Activated naive CD8-positive, alpha-beta T cell treated with anti-CD3 and anti-CD28 coated beads, Interleukin-2, amount 10 ng/mL, durations not matched to agents 7 days and 5 days (primary cell): ENCODE measurements at regions not wholly inside any gene's neighbourhood (a gene's known extent, or its start where the extent isn't known, plus 50 kb on each side); places are given as distances from the start of the nearest gene placed in this dataset.
"Not testable (repeated sequence)": the region's sequence is repeated elsewhere in the genome, so short reads cannot be mapped to it uniquely, and the experiment has no call there.

Experiments used
- ATAC-seq: fragments of 150-1000 bp; cut with Tn5 transposase; one replicate; pipeline ENCODE4 v1.10.0; 2021; ENCODE audit warnings: low read depth, moderate library complexity
- POLR2A ChIA-PET: fragments of 350-600 bp; sonication (Branson Sonifier 250); formaldehyde crosslinking; loops from one replicate; lab custom pipeline; 2021; ENCODE audit warnings: antibody characterized with exemption; lab: Charles Lee
- DNase-seq: peaks from one replicate; pipeline ENCODE4 v3.0.0; 2021
- H3K27ac Mint-ChIP-seq: one replicate; pipeline ENCODE4 v1.8.0; 2022; ENCODE audit warnings: mild to moderate bottlenecking, mixed read lengths
- H3K27me3 Mint-ChIP-seq: one replicate; pipeline ENCODE4 v1.8.0; 2022; ENCODE audit warnings: mild to moderate bottlenecking, moderate library complexity, mixed read lengths
- H3K36me3 Mint-ChIP-seq: one replicate; pipeline ENCODE4 v1.8.0; 2021; ENCODE audit warnings: mild to moderate bottlenecking, mixed read lengths
- H3K4me1 Mint-ChIP-seq: one replicate; pipeline ENCODE4 v1.8.0; 2021; ENCODE audit warnings: mixed read lengths
- H3K4me3 Mint-ChIP-seq: one replicate; pipeline ENCODE4 v1.8.0; 2022; ENCODE audit warnings: mild to moderate bottlenecking, moderate library complexity, mixed read lengths
- H3K9me3 Mint-ChIP-seq: one replicate; pipeline ENCODE4 v1.8.0; 2021; ENCODE audit warnings: mixed read lengths

DNA sequence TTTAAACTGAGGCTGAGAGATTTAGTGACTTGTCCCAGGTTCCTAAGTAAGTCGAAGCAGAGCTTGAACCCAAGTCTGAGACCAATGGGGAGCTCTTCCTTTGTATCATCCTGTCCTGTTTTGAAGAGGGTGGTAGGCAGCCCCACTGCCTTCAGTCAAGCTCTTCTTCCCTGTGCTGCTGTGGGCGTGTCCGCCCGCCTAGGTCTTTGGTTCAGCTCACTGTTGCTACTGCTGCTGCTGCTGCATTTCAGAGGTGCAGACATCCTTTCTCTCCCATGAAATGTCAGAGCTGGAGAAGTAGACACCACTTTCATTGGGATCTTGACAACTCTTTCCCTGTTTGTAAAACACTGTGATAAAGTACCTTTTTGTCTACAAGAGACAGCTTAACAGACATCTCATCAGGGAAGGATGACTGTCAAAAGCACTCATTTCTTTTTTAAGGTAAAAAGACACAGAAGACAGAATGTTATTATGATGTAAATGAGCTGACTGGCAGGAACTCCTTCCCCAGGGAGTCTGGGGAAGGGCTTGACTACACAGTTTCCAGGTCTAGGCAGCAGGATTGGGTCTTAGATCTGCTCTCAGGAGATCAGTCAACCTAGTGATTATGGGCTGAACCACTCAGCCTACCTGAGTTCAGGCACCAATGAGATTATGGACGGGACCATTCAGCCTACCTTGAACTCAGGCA lies 91.7 kb upstream of the TRIB2 start:
- H3K36me3 Mint-ChIP-seq: no peaks in the 10 kb centered on the region
- no peaks in the 10 kb centered on the region for H3K9me3 Mint-ChIP-seq
- DNase-seq (no peak), ATAC-seq (no peak)
- H3K27me3 Mint-ChIP-seq: no peaks in the 10 kb centered on the region
- POLR2A ChIA-PET: no interaction called here
- no peak overlapping the region for H3K4me3 Mint-ChIP-seq
- H3K27ac Mint-ChIP-seq: no peak overlapping the region
- H3K4me1 Mint-ChIP-seq: peaks cover 4% of the 10 kb centered on the region

DNA sequence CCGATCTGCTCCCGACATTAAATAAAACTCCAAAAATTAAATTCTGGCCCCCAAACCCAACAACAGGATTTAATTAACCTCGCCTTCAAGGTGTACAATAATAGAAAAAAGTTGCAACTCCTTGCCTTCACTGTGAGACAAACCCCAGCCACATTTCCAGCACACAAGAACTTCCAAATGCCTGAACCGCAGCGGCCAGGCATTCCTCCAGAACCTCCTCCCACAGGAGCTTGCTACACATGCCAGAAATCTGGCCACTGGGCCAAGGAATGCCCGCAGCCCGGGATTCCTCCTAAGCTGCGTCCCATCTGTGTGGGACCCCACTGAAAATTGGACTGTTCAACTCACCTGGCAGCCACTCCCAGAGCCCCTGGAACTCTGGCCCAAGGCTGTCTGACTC lies 88.2 kb upstream of the TRIB2 start:
- POLR2A ChIA-PET, H3K4me3 Mint-ChIP-seq, H3K4me1 Mint-ChIP-seq, DNase-seq, H3K9me3 Mint-ChIP-seq, H3K27me3 Mint-ChIP-seq, ATAC-seq, H3K36me3 Mint-ChIP-seq, H3K27ac Mint-ChIP-seq: not testable (repeated sequence)

DNA sequence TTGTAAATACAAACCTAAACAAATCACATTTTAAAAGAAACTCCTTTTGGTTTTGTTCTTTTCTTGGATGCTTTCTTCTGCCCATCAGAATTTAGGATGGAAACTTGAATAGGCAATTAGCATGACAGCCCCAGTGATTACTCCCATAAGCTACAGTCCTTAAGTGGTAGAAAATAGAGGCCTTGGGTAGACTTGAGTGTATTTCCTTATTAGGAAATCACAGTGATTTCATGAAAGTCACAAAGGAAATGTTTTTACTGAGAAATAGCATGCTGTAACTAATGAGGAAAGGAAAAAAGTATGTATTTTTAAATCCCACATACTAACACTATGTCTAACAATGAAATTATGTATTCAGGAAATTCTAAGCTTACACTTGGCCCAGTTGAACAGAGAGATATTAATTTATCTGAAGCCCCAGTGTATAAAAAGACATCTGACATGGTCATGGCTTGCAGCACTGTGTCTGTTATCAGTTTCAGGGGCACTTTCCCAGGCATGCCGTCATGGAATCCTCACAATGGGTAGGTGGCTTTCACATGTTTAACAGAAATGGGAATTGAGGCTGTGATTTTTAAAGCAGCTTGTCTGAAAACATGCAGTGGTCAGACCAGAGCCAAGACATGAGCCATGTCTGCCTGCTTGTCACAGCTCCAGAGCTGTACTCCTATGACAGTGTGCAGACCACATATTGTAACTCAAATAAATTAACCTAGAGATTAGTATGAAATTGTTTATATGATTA lies 79.7 kb upstream of the TRIB2 start:
- DNase-seq (no peak), ATAC-seq (no peak)
- POLR2A ChIA-PET: no interaction called here
- Mint-ChIP-seq H3K4me1 (peaks cover 11% of the 10 kb centered on the region), H3K27me3 (no peaks in the 10 kb centered on the region), H3K4me3 (no peak overlapping the region), H3K27ac (no peak overlapping the region), H3K36me3 (peaks cover 3% of the 10 kb centered on the region), H3K9me3 (peaks cover 4% of the 10 kb centered on the region)

DNA sequence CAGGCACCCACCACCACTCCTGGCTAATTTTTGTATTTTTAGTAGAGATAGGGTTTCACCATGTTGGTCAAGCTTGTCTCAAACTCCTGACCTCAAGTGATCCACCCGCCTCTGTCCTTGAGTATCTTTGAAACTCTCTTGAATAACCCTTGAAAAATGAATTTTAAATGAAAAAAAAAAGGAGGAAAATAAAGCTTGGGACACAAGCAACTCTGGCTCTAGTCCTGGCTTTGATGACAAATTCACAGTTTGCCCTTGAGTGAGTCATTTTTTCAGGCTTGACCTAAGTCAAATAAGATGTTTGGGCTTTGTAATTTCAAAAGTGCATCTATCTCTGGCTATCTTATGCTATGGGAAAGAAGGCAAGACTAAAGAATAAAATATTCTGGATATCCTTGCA lies 79.0 kb upstream of the TRIB2 start:
- H3K27me3 Mint-ChIP-seq: no peaks in the 10 kb centered on the region
- ATAC-seq (no peak), DNase-seq (no peak)
- H3K4me1 Mint-ChIP-seq: peaks cover 11% of the 10 kb centered on the region
- H3K9me3 Mint-ChIP-seq: peaks cover 4% of the 10 kb centered on the region
- H3K4me3 Mint-ChIP-seq: no peak overlapping the region
- POLR2A ChIA-PET: interaction anchor here (0.6 kb wide), 1 partner anchor 401 kb away, joined by 3 read pairs; no protein-coding TSS in a partner anchor
- H3K36me3 Mint-ChIP-seq: peaks cover 3% of the 10 kb centered on the region
- H3K27ac Mint-ChIP-seq: no peak overlapping the region

DNA sequence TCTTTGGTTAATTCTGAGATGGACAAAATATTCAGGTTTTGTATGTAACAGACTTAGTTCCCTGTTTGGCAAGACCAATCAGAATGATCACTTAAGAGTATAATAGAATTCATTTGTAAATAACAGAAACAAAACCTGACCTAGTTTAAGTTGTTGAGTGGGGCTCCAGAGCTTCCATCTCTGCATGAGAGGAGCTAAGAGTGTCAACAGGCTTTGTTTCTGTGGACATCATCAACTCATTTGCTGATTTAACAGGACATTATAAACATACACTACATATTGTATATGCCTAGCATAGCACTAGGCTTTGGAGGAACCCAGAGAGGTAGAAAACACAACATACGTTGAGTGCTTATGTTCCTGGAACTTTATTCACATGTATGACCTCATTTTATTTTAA lies 75.3 kb upstream of the TRIB2 start:
- Mint-ChIP-seq H3K4me1 (peaks cover 5% of the 10 kb centered on the region), H3K27ac (no peak overlapping the region), H3K9me3 (peaks cover 8% of the 10 kb centered on the region)

DNA sequence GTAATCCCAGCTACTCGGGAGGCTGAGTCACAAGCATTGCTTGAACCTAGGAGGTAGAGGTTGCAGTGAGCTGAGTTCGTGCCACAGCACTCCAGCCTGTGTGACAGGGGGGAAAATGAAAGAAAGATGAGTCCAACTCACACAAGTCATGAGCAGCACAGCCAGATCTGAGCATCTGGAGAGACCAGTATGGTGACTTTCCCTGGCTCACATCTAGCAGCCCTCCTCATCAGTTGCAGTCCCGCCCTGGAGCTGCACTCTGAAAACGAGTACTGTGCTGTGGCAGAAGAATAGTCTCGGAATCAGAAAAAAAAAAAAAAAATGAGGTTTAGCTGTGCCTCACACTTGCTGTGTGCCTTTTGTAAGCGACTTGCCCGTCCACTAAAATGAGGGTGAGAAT lies 74.4 kb upstream of the TRIB2 start:
- Mint-ChIP-seq H3K4me1 (no peaks in the 10 kb centered on the region), H3K27me3 (no peaks in the 10 kb centered on the region), H3K27ac (no peak overlapping the region), H3K4me3 (no peak overlapping the region), H3K9me3 (peaks cover 10% of the 10 kb centered on the region), H3K36me3 (peaks cover 3% of the 10 kb centered on the region)
- ATAC-seq (no peak), DNase-seq (no peak)
- POLR2A ChIA-PET: no interaction called here

More for the DNA sequence above, 75.3 kb upstream of the TRIB2 start:
- POLR2A ChIA-PET: no interaction called here
- H3K36me3 Mint-ChIP-seq: peaks cover 3% of the 10 kb centered on the region
- no peaks in the 10 kb centered on the region for H3K27me3 Mint-ChIP-seq
- no peak overlapping the region for H3K4me3 Mint-ChIP-seq
- DNase-seq (no peak), ATAC-seq (no peak)

DNA sequence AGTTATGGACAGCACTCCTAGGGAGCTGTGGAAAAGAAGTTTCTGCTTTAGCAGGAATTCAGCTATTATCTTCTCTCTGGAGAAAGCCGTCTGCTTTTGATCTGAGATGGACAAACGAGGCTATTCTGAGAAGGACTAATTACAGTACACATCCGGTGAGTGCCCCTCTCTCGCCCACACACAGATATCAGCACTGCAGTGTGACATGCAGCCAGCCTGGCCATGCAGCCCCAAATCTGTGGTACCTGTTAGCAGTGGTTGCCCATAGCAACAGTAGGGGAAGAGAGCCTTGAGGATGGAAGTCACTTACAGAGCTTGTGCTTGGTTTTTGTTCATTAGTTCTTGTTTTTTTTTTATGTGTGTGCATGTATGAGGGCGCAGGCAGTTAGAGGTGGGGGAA lies 73.9 kb upstream of the TRIB2 start:
- POLR2A ChIA-PET: no interaction called here
- Mint-ChIP-seq H3K27ac (no peak overlapping the region), H3K27me3 (no peaks in the 10 kb centered on the region), H3K4me3 (no peak overlapping the region), H3K36me3 (peaks cover 3% of the 10 kb centered on the region), H3K4me1 (no peaks in the 10 kb centered on the region), H3K9me3 (peaks cover 12% of the 10 kb centered on the region)
- no peak for DNase-seq
- no peak for ATAC-seq

DNA sequence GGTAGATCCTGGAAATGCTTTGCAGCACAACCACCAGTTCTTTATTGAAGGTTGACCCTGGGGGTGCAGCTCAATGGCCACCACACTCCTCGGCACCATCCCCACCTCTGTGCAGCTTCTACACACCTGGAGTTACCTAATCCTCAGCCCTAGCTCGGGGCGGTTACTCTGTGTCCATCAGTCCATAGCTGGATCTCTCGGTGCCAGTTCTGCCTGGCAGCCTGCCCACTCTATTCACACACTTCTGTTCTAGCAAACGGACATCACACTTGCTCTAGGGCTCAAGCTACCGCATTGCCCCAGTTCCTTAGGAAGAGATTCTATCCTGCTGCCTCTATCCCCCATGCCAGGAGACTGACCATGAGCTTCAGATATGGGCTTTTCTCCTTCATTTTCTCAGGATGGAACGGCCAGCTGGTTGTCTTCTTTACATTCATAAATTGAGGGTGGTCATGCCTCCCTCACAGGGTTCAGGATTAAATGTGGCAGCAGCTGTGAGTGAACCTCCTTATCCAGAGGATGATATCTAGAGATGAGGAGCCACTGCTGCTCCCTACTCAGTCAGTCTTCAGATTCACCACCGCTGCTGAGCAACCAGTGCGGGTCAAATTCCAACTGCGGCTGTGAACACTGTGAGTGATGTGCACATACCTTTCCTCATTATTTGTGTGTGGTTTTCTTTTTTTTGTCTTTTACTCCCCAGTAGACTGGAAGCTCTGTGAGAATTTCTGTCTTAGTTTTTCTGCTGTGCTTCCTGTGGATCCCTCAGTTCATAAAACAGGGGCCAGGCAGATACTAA lies 66.9 kb upstream of the TRIB2 start:
- ATAC-seq: no peak
- POLR2A ChIA-PET: no interaction called here
- Mint-ChIP-seq H3K4me1 (no peaks in the 10 kb centered on the region), H3K36me3 (no peaks in the 10 kb centered on the region), H3K9me3 (peaks cover 11% of the 10 kb centered on the region), H3K4me3 (no peak overlapping the region), H3K27ac (no peak overlapping the region), H3K27me3 (peaks cover 6% of the 10 kb centered on the region)
- DNase-seq: no peak

DNA sequence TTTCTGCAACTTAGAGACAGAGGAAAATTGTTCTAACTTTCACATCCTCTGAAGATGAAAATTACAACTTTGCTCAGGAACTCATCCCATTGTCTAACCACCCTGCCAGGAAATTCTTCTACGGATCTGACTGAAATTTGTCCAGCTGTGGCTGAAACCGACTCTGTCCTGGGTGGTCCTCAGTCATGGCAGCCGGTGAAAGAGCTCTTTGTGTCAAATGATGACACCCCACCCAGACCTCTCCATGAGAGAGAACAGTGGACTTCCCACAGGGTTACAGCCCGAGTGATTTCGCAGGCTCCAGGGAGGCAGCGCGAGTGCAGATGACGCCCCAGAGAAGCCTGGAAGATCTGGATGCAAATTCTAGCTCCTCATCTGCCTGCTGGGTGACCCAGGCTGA lies 65.1 kb upstream of the TRIB2 start:
- Mint-ChIP-seq H3K27me3 (peaks cover 6% of the 10 kb centered on the region), H3K27ac (no peak overlapping the region), H3K4me1 (no peaks in the 10 kb centered on the region), H3K36me3 (no peaks in the 10 kb centered on the region), H3K9me3 (peaks cover 5% of the 10 kb centered on the region), H3K4me3 (no peak overlapping the region)
- POLR2A ChIA-PET: interaction anchor here (0.7 kb wide), 1 partner anchor 155 kb away, joined by 5 read pairs; no protein-coding TSS in a partner anchor
- DNase-seq (no peak), ATAC-seq (no peak)

DNA sequence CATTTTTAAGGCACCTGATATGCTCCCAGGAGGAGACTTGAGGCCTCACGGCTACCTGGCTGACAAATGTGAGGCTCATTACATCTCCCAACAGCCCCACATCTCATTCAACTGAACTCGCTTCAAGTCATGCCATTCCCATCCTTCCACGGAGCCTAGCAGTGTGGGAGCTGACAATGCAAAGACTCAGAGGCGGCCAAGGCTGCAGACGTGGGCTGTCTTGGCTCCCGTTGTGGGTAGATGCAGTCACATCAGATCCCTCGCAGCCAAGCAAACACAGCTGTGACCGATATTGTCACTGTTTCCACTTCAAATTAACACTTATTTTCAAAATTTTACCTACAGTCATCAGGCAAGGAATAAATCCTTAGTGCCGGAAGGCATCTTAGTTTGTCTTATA lies 64.0 kb upstream of the TRIB2 start:
- ATAC-seq (no peak), DNase-seq (no peak)
- Mint-ChIP-seq H3K9me3 (peaks cover 2% of the 10 kb centered on the region), H3K27ac (no peak overlapping the region), H3K27me3 (peaks cover 6% of the 10 kb centered on the region), H3K36me3 (no peaks in the 10 kb centered on the region), H3K4me3 (no peak overlapping the region), H3K4me1 (no peaks in the 10 kb centered on the region)
- POLR2A ChIA-PET: no interaction called here

DNA sequence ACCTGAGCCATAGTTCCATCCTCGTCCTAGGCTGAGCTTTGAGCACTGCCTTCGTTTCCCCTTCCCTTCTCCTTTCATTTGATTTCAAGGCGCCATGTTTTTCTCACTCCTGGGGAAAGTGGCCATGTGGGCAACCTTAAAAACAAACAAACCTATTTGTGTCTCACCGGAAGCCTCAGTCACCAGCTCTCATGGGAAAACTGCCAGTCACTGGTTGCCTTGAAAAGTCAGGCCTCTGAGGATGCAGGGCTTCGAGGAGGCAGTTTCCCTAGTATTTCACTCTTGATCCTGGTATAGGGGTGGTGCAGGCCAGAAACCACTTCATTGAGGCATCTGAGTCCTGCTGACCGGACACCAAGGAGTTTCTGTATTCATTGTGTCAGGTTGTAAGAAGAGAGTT lies 59.2 kb upstream of the TRIB2 start:
- H3K36me3 Mint-ChIP-seq: no peaks in the 10 kb centered on the region
- no peak for ATAC-seq
- H3K4me3 Mint-ChIP-seq: no peak overlapping the region
- DNase-seq: no peak
- H3K9me3 Mint-ChIP-seq: peaks cover 6% of the 10 kb centered on the region
- POLR2A ChIA-PET: no interaction called here
- no peak overlapping the region for H3K27ac Mint-ChIP-seq
- peaks cover 2% of the 10 kb centered on the region for H3K4me1 Mint-ChIP-seq
- peaks cover 2% of the 10 kb centered on the region for H3K27me3 Mint-ChIP-seq

DNA sequence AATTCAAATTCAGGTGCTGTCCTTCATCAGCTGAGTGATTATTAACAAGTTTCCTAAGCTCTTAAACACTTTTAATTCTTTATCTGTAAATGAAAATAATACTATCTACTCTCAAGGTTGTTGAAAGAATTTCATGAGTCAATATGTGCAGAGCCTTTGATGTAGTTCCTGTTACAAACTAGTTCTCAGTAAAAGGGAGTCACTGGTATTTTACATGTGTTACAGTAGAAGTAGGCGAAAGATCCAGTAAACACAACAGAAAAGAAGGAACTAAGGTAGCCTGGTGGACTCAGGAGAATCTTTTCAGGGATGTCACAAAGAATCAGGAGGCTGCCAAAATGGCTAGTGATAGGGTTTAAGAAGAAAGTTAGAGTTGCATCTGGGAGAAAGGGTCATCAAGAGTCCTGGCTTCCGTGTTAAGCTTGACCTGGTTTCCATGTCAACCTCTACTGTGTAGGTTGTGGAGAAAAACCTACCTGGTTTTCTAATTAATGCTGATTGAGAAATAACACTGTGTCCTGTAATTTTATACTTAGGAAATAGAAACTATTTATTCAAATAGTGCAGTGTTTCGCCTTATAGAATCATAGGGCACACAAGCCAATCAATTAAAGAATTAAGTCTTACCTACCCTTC lies 58.3 kb upstream of the TRIB2 start:
- POLR2A ChIA-PET: no interaction called here
- peaks cover 2% of the 10 kb centered on the region for H3K27me3 Mint-ChIP-seq
- ATAC-seq (no peak), DNase-seq (no peak)
- H3K9me3 Mint-ChIP-seq: peaks cover 6% of the 10 kb centered on the region
- no peak overlapping the region for H3K27ac Mint-ChIP-seq
- peaks cover 2% of the 10 kb centered on the region for H3K4me1 Mint-ChIP-seq
- H3K4me3 Mint-ChIP-seq: no peak overlapping the region
- H3K36me3 Mint-ChIP-seq: no peaks in the 10 kb centered on the region

DNA sequence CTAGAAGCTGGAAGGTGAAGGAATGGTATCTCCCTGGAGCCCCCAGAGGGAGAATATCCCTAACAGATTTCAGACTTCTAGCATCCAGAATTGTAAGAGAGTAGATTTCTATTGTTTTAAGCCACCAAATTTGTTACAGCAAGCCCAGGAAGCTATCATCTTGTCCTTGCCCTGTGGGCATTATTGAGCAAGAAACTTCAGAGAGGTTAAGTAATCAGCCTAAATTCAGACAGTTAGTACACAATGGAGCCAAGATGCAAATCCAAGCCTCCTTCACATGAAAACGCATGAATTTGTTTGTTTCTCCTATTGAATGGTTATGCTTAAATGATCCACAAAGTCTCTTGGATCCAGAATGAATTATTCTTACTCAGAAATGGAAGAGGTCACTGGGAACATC lies 55.2 kb upstream of the TRIB2 start:
- Mint-ChIP-seq H3K4me3 (no peak overlapping the region), H3K27ac (no peak overlapping the region)
- ATAC-seq: no peak

More for the DNA sequence above, 55.2 kb upstream of the TRIB2 start:
- Mint-ChIP-seq H3K9me3 (peaks cover 21% of the 10 kb centered on the region), H3K4me1 (peaks cover 2% of the 10 kb centered on the region), H3K36me3 (peaks cover 8% of the 10 kb centered on the region), H3K27me3 (peaks cover 2% of the 10 kb centered on the region)
- no peak for DNase-seq
- POLR2A ChIA-PET: no interaction called here
